Lower leg skin (tissue), 3 donors: ENCODE measurements at regions not wholly inside any gene's neighbourhood (a gene's known extent, or its start where the extent isn't known, plus 50 kb on each side); places are given as distances from the start of the nearest gene placed in this dataset.

Experiments used
- CTCF ChIP-seq, 3 donors: fragments of 450-650 bp; IDR thresholded peaks; one replicate each; pipeline ENCODE4 v1.5.1; 2016; ENCODE audit warnings: antibody characterized with exemption in 3 of 3, mild to moderate bottlenecking in 3 of 3, moderate library complexity in 2 of 3
- POLR2A ChIP-seq, 2 donors: fragments of 450-650 bp; IDR thresholded peaks; one replicate each; pipeline ENCODE4 v1.6.1; 2016 to 2017; ENCODE audit warnings: antibody characterized with exemption in 2 of 2, mild to moderate bottlenecking in 1 of 2, moderate library complexity in 1 of 2

- TF ChIP-seq CTCF (IDR thresholded peaks at IDR 0.05), result no peak
- no peak for TF ChIP-seq POLR2A (IDR thresholded peaks at IDR 0.05)
Observed at GRCh38 chrX:139246295-139246694, 284.2 kb upstream of the F9 start.
